ENCODE measurements at regions not wholly inside any gene's neighbourhood (a gene's known extent, or its start where the extent isn't known, plus 50 kb on each side); places are given as distances from the start of the nearest gene placed in this dataset.

DNA sequence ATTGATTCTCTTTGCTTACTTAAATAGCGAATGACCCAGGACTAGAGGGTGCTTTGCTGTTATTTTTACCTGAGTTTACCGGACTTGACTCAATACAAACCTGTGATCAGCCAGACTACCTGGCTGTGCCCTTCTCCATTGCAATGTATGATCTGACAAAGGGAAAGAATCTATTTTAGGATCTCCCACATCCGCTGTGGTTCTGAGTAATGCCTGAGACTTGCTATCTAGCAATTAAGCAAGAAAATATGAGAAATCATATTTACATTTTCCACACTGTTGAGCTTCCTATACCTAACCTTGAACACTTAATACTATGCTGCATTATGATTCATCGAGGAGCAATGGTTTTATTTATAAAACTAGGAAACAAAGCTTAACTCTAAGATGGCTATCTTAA, 215.2 kb downstream of the RAD51AP2 start (continued):
- TF ChIP-seq RBAK (tag by site-specific recombination; IDR thresholded peaks at IDR 0.05) (no peak), ZNF423 (tag by site-specific recombination; IDR thresholded peaks at IDR 0.05) (no peak), ZSCAN16 (tag by site-specific recombination; IDR thresholded peaks at IDR 0.05) (no peak), SP7 (tag by site-specific recombination; IDR thresholded peaks at IDR 0.05) (no peak), ZNF302 (tag by site-specific recombination; IDR thresholded peaks at IDR 0.05; ENCODE audit: low read depth) (no peak), ZBTB7A (tag by site-specific recombination; IDR thresholded peaks at IDR 0.05; ENCODE audit: low read depth) (no peak), ZNF624 (tag by site-specific recombination; IDR thresholded peaks at IDR 0.05) (no peak), SCRT1 (tag by site-specific recombination; IDR thresholded peaks at IDR 0.05; ENCODE audit: borderline replicate concordance) (no peak), SP2 (tag by site-specific recombination; IDR thresholded peaks at IDR 0.05) (no peak), IKZF3 (tag by site-specific recombination; IDR thresholded peaks at IDR 0.05) (no peak)
- TF ChIP-seq, protein P1, sequence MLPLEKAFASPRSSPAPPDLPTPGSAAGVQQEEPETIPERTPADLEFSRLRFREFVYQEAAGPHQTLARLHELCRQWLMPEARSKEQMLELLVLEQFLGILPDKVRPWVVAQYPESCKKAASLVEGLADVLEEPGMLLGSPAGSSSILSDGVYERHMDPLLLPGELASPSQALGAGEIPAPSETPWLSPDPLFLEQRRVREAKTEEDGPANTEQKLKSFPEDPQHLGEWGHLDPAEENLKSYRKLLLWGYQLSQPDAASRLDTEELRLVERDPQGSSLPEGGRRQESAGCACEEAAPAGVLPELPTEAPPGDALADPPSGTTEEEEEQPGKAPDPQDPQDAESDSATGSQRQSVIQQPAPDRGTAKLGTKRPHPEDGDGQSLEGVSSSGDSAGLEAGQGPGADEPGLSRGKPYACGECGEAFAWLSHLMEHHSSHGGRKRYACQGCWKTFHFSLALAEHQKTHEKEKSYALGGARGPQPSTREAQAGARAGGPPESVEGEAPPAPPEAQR (tag by site-specific recombination; IDR thresholded peaks at IDR 0.05): no peak
- TF ChIP-seq, protein P2, sequence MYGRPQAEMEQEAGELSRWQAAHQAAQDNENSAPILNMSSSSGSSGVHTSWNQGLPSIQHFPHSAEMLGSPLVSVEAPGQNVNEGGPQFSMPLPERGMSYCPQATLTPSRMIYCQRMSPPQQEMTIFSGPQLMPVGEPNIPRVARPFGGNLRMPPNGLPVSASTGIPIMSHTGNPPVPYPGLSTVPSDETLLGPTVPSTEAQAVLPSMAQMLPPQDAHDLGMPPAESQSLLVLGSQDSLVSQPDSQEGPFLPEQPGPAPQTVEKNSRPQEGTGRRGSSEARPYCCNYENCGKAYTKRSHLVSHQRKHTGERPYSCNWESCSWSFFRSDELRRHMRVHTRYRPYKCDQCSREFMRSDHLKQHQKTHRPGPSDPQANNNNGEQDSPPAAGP (tag by site-specific recombination; IDR thresholded peaks at IDR 0.05): no peak
- TF ChIP-seq, protein P3, sequence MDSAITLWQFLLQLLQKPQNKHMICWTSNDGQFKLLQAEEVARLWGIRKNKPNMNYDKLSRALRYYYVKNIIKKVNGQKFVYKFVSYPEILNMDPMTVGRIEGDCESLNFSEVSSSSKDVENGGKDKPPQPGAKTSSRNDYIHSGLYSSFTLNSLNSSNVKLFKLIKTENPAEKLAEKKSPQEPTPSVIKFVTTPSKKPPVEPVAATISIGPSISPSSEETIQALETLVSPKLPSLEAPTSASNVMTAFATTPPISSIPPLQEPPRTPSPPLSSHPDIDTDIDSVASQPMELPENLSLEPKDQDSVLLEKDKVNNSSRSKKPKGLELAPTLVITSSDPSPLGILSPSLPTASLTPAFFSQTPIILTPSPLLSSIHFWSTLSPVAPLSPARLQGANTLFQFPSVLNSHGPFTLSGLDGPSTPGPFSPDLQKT (IDR thresholded peaks at IDR 0.05; ENCODE audit: borderline replicate concordance, low read depth, low read length): no peak

DNA sequence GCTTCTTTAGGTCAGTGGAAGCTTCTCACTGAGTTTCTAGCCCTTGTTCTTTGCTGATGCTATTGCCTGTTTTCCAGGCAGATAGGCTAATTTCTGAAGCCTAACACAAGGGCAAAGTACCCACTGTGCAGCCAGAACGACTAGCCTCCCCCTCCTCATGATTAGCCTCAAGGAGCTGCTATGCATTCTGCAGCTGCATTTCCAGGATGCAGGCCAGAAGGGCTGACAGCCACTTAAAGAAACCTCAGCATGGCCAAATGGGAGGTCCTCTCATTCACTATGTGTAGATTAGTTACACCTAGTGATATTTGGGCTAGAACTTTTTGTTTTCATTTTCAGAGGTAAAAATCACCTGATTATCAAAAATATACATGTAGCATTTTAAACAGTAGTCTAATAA, 216.0 kb downstream of the RAD51AP2 start:
- POLR2A ChIA-PET: no interaction called here
- CTCF ChIA-PET: interaction anchor here (1.2 to 1.9 kb wide), 3 partner anchors 8 to 529 kb away, joined by 4 to 6 read pairs (median 4); no protein-coding TSS in a partner anchor
- Histone ChIP-seq H3K36me3 (ENCODE audit: control insufficient read depth in 2 of 2, insufficient read depth in 1 of 2, low read length in 2 of 2) (no peaks in the 10 kb centered on the region), H3K27ac (ENCODE audit: extremely low read depth, low read depth, low read length) (no peak overlapping the region), H3K4me3 (ENCODE audit: low read depth, low read length) (no peak overlapping the region), H3K4me1 (ENCODE audit: control insufficient read depth, insufficient read depth, low read length) (no peaks in the 10 kb centered on the region), H3K9me3 (ENCODE audit: control insufficient read depth, insufficient read depth, low read depth, low read length) (no peaks in the 10 kb centered on the region)
- TF ChIP-seq ZNF266 (tag by site-specific recombination; IDR thresholded peaks at IDR 0.05; ENCODE audit: low read depth) (no peak), ZNF350 (tag by site-specific recombination; IDR thresholded peaks at IDR 0.05) (no peak), ZBTB7A (tag by site-specific recombination; IDR thresholded peaks at IDR 0.05; ENCODE audit: low read depth) (no peak), ZNF354C (tag by site-specific recombination; IDR thresholded peaks at IDR 0.05; ENCODE audit: borderline replicate concordance, low read depth) (no peak), ZNF791 (tag by site-specific recombination; IDR thresholded peaks at IDR 0.05) (no peak), ZNF521 (tag by site-specific recombination; IDR thresholded peaks at IDR 0.05) (no peak), SALL2 (tag by site-specific recombination; IDR thresholded peaks at IDR 0.05; ENCODE audit: borderline replicate concordance) (no peak), ZNF768 (tag by site-specific recombination; IDR thresholded peaks at IDR 0.05) (no peak), ZNF184 (tag by site-specific recombination; IDR thresholded peaks at IDR 0.05) (no peak), ZNF404 (tag by site-specific recombination; IDR thresholded peaks at IDR 0.05) (no peak), ZNF677 (tag by site-specific recombination; IDR thresholded peaks at IDR 0.05) (no peak), ZNF155 (tag by site-specific recombination; IDR thresholded peaks at IDR 0.05) (no peak), GLI4 (tag by site-specific recombination; IDR thresholded peaks at IDR 0.05) (no peak), ZNF658 (tag by site-specific recombination; IDR thresholded peaks at IDR 0.05) (no peak), GFI1B (tag by site-specific recombination; IDR thresholded peaks at IDR 0.05) (no peak), ZNF140 (tag by site-specific recombination; IDR thresholded peaks at IDR 0.05) (no peak), ZNF157 (tag by site-specific recombination; IDR thresholded peaks at IDR 0.05) (no peak)
- TF ChIP-seq, protein P4, sequence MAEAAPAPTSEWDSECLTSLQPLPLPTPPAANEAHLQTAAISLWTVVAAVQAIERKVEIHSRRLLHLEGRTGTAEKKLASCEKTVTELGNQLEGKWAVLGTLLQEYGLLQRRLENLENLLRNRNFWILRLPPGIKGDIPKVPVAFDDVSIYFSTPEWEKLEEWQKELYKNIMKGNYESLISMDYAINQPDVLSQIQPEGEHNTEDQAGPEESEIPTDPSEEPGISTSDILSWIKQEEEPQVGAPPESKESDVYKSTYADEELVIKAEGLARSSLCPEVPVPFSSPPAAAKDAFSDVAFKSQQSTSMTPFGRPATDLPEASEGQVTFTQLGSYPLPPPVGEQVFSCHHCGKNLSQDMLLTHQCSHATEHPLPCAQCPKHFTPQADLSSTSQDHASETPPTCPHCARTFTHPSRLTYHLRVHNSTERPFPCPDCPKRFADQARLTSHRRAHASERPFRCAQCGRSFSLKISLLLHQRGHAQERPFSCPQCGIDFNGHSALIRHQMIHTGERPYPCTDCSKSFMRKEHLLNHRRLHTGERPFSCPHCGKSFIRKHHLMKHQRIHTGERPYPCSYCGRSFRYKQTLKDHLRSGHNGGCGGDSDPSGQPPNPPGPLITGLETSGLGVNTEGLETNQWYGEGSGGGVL (tag by site-specific recombination; IDR thresholded peaks at IDR 0.05): no peak
